ENCODE measurements at regions not wholly inside any gene's neighbourhood (a gene's known extent, or its start where the extent isn't known, plus 50 kb on each side); places are given as distances from the start of the nearest gene placed in this dataset.

DNA sequence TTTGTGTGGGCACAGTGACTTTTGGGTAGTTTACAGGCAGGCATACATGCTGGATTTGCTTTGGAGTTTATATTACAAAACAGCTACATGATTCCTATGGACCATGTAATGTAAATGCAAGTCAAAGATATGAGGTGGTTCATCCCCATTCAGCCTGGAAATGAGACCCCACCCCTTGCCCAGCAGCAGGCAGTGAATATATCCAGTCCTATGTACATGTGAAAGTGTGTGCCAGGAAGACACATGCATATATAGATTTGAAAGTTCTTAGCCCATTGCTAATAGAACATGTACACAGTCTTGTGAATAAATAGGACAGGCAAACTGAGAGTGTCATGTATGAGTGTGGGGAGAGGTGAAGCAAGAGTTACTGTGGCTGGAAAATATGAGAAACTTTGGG, 65.3 kb downstream of the FZD1 start:
- no peak for TF ChIP-seq ZNF138 (CRISPR knock-in tag; IDR thresholded peaks at IDR 0.05; ENCODE audit: low read depth)
- TF ChIP-seq, protein P1, sequence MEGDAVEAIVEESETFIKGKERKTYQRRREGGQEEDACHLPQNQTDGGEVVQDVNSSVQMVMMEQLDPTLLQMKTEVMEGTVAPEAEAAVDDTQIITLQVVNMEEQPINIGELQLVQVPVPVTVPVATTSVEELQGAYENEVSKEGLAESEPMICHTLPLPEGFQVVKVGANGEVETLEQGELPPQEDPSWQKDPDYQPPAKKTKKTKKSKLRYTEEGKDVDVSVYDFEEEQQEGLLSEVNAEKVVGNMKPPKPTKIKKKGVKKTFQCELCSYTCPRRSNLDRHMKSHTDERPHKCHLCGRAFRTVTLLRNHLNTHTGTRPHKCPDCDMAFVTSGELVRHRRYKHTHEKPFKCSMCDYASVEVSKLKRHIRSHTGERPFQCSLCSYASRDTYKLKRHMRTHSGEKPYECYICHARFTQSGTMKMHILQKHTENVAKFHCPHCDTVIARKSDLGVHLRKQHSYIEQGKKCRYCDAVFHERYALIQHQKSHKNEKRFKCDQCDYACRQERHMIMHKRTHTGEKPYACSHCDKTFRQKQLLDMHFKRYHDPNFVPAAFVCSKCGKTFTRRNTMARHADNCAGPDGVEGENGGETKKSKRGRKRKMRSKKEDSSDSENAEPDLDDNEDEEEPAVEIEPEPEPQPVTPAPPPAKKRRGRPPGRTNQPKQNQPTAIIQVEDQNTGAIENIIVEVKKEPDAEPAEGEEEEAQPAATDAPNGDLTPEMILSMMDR (CRISPR knock-in tag; IDR thresholded peaks at IDR 0.05), result no peak
- TF ChIP-seq, protein P2, sequence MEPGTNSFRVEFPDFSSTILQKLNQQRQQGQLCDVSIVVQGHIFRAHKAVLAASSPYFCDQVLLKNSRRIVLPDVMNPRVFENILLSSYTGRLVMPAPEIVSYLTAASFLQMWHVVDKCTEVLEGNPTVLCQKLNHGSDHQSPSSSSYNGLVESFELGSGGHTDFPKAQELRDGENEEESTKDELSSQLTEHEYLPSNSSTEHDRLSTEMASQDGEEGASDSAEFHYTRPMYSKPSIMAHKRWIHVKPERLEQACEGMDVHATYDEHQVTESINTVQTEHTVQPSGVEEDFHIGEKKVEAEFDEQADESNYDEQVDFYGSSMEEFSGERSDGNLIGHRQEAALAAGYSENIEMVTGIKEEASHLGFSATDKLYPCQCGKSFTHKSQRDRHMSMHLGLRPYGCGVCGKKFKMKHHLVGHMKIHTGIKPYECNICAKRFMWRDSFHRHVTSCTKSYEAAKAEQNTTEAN (CRISPR knock-in tag; conservative IDR thresholded peaks at IDR 0.05), result no peak
- TF ChIP-seq, protein P3, sequence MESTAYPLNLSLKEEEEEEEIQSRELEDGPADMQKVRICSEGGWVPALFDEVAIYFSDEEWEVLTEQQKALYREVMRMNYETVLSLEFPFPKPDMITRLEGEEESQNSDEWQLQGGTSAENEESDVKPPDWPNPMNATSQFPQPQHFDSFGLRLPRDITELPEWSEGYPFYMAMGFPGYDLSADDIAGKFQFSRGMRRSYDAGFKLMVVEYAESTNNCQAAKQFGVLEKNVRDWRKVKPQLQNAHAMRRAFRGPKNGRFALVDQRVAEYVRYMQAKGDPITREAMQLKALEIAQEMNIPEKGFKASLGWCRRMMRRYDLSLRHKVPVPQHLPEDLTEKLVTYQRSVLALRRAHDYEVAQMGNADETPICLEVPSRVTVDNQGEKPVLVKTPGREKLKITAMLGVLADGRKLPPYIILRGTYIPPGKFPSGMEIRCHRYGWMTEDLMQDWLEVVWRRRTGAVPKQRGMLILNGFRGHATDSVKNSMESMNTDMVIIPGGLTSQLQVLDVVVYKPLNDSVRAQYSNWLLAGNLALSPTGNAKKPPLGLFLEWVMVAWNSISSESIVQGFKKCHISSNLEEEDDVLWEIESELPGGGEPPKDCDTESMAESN (CRISPR knock-in tag; conservative IDR thresholded peaks at IDR 0.05), result no peak
- TF ChIP-seq ZNF547 (CRISPR knock-in tag; IDR thresholded peaks at IDR 0.05), result no peak
- TF ChIP-seq POLR2AphosphoS5 (IDR thresholded peaks at IDR 0.05; ENCODE audit: low read depth, low read length), result no peak

Data from HepG2 (cell line).